ENCODE measurements at regions not wholly inside any gene's neighbourhood (a gene's known extent, or its start where the extent isn't known, plus 50 kb on each side); places are given as distances from the start of the nearest gene placed in this dataset.

DNA sequence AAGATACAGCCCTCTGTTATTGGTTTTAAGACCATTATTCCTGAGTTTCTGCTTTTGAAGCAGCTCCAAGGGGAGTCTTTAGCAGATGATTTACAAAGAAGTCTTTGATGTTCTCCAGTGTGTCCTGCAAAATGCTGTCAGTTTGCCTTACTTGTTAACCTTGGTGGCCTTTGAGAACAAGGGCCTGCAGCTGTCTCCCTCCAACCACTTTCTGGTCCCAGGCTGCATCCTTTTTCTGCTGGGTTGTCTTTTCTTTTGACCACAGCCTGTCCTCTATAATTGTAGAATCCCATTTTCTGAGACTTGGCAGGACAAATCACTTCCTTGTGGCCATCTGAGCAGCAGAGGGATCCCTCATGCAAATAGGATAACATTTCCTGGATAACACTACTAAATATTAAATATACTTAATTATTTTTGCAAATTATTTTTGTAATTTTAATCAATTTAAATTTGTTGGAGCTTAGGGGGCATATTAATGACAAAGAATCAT lies 281.4 kb downstream of the DMRT2 start:
- DNase-seq (ENCODE audit: low read depth in 2 of 2), result no peak

GRCh38 chr9:1332156-1332555 lies 282.0 kb downstream of the DMRT2 start:
- no peak for DNase-seq (ENCODE audit: low read depth in 2 of 2)

- DNase-seq (ENCODE audit: low read depth in 2 of 2), result no peak
Observed at GRCh38 chr9:1335174-1335573, 285.0 kb downstream of the DMRT2 start.

DNA sequence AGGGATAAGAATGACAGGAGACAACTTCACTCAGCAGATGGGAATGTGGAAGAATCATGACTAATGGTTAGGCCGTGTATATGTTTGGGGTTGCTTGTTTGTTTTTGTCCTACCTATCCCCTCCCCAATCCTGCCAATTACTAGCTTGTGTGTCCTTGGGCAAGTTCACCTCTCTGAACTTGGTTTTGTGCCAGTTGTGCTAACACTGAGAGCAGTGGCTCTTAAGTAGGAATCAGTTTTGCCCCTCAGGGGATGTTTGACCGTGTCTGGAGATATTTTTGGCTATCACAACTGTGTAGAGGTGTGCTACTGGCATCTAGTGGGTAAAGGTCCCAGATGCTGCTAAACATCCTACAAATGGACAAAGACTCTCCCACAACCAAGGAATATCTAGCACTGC lies 287.0 kb downstream of the DMRT2 start:
- no peak for DNase-seq (ENCODE audit: low read depth in 2 of 2)

DNA sequence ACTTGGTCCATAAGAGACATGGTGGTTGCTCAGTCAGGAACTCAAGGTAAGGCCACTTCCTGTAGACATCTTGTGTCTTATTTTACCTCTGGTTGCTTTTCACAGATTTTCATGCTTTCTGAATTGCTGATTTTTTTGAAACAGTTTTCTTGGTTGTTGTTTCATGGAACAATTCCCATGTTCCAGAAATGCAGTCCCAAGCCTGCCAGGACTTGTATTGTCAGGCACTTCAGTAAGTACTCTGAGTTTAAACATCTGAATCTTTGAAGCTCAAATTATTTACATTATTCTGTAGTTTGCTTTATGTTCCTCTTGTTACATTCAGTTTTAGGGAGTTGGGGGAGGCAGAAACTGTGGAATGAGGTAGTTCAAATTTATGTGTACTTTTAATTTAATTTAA lies 290.2 kb downstream of the DMRT2 start:
- DNase-seq (ENCODE audit: low read depth in 2 of 2), result no peak

- no peak for DNase-seq (ENCODE audit: low read depth in 2 of 2)
Observed at GRCh38 chr9:1353291-1353690, 303.1 kb downstream of the DMRT2 start.

- no peak for DNase-seq (ENCODE audit: low read depth in 2 of 2)
Observed at GRCh38 chr9:1354086-1354485, 303.9 kb downstream of the DMRT2 start.

DNA sequence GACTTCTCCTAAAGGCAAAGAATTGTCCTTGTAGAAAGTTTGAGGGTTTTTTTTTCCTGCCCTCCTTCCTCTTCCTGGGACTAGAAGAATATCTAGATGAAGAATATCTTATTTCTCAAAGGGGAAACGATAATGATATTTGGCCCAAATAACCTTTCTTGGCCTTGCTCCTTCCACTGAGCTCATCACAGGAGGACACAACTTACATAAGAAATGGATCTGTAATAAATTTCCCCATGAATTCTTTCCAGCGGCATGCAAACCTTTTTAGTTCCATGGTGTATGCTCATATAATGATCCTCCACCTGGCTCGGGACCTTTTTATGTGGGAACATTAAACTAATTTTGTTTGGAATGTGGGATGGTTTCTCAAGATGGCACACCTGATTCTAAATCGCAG lies 304.4 kb downstream of the DMRT2 start:
- DNase-seq (ENCODE audit: low read depth in 2 of 2), result no peak

GRCh38 chr9:1355656-1356055 lies 305.5 kb downstream of the DMRT2 start:
- DNase-seq (ENCODE audit: low read depth in 2 of 2), result no peak

DNA sequence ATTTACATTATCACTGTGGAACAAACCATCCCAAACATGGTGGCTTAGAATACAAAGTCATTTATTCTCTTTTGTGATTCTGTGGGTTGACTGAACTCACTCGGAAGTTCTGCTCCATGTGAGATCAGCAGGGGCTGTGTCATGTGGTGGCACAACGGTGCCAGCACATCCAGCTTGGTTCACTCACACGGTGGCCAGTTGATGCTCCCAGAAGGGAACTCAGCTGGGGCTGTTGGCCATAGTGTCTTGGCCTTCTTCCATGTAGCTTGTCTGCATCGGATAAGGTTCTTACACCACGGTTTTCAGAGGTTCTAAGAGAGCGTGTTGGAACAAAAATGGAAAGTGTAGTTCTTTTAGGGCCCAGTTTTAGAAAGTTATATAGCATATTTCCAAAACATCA lies 312.7 kb downstream of the DMRT2 start:
- DNase-seq (ENCODE audit: low read depth in 2 of 2), result no peak

- DNase-seq (ENCODE audit: low read depth in 2 of 2), result no peak
Observed at GRCh38 chr9:1366276-1366675, 316.1 kb downstream of the DMRT2 start.

DNA sequence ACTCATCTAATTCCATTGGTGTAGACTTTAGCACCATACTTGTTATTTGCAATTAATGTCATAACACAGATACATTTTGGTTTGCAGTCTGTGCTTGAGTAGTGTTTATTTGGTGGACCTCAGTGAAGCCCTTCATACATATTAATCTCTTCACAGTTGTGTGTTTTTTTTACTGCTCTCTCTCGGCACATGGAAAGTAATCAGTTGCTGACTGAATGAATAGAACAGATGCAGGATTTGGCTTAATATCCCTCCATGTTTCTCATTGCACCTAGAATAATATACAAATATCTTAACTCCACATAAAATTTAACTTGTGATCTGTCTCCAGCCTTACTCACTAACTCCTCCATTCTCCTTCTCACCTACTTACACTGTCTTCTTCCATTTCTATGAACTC lies 319.1 kb downstream of the DMRT2 start:
- no peak for DNase-seq (ENCODE audit: low read depth in 2 of 2)

DNA sequence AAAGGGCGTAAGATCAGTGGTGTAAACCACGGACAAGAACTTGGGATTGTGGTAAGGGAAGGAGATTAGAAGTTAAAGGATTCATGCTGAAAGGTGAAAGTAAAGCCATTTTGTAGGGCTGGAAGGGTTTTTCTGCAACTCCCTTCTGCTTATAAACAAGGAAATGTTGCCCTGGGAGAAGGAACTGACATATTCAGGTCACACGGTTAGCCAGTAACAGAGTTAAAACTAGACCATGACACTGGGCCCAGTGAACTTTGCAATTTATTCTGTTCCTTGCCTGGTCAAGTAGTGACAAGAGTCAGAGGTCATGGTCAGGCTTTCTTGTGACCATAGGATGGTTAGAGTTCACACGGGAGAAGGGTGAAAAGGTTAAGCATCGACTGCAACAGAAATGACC lies 323.3 kb downstream of the DMRT2 start:
- DNase-seq (ENCODE audit: low read depth in 2 of 2), result no peak

GRCh38 chr9:1383899-1384455 lies 333.8 kb downstream of the DMRT2 start:
- DNase-seq (ENCODE audit: low read depth in 2 of 2), result no peak

DNA sequence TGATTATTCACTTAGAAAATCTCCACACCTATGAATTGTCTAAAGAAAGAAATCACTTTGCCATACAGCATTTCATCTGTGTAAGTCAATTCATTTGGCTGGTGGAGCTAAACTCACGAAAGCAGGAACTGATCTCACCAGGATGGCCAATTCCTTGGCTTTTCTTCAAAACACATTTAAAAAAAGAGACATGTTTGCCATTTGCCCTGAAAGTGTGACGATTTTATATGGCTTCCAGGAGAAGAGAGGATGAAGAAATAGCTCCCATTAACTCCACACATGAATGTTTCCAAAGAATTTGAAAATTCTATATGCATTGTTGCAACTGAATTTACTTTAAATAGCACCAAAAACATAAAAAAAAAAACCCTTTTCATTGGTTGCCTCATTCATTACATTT lies 334.7 kb downstream of the DMRT2 start:
- no peak for DNase-seq (ENCODE audit: low read depth in 2 of 2)

DNA sequence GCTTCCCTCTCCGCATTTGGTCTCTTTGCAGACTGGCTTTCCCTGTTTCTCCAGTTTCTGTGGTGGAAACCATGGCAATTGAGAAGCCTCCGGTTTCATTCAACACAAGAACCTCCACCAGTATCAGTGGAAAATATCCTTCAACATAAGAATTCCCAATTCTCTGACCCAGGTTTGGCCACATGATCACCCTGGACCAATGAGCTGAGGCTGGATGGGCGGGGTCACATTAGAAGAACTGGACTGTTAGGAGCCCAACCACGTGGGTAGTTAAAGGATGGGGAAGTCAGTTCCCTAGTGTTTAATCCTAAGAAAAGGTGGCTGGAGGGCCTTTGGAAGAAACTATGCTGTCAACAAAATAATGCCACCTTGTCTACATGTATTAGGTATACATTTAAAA lies 336.3 kb downstream of the DMRT2 start:
- DNase-seq (ENCODE audit: low read depth in 2 of 2), result no peak

DNA sequence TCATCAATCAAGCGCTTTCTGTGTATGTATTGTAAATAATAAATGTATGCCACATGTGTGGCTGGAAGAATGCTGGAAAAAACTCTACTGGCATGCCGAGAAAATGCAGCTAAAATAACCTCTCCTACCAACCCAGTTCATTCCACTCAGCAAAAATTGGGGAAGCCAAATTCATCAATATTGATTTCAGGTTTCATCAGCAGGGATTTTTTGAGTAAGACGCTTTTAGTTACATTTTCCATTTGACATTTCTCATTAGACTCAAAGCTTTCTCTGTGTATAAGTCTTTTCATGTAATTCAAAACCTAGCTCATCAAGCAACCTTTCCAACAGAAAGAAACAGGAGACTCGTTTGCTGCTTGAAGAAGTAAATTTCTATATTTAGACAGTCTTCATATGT lies 338.1 kb downstream of the DMRT2 start:
- DNase-seq (ENCODE audit: low read depth in 2 of 2), result no peak

DNA sequence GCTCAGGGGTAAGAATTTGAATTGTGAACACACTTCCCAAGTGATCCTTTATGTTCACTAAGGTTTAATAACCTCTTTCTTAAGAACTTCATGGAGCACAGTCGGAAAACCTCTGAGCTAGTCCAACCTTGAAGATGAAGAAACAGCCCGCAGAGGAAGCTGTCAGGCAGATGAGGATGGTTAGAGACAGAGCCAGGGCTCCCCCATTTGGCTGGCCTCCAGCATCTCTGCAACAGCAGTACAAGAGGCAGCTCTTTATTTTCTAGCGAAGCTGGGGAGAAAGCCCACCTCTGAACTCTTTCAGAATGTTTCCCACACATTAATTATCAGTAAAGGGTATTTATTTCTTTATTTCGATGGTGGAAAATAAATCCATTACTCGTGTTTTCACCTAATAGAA lies 350.8 kb downstream of the DMRT2 start:
- DNase-seq (ENCODE audit: low read depth in 2 of 2), result no peak

GRCh38 chr9:1404940-1405339 lies 354.8 kb downstream of the DMRT2 start:
- no peak for DNase-seq (ENCODE audit: low read depth in 2 of 2)

- DNase-seq (ENCODE audit: low read depth in 2 of 2), result no peak
Observed at GRCh38 chr9:1411826-1412225, 361.7 kb downstream of the DMRT2 start.

DNA sequence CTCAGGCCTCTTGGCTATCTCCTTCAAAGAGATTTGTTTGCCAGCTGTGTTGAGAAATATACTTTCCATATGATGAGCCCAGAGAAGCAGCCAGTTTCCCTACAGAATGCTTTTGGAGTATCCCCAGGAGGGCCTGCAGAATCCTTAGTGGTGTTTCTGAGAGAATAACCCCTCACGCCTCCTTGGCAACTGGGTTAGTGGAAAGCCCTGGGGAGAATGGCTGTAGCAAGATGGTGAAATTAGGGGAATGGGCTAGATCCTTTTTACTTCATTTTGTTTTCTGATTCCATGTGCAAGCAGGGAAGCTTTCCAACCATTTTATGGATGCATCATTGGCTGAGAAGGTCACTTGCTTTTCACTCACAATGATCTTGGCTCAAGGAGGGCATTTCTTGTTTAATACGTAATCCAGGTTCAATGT lies 364.6 kb downstream of the DMRT2 start:
- DNase-seq (ENCODE audit: low read depth in 2 of 2), result no peak

DNA sequence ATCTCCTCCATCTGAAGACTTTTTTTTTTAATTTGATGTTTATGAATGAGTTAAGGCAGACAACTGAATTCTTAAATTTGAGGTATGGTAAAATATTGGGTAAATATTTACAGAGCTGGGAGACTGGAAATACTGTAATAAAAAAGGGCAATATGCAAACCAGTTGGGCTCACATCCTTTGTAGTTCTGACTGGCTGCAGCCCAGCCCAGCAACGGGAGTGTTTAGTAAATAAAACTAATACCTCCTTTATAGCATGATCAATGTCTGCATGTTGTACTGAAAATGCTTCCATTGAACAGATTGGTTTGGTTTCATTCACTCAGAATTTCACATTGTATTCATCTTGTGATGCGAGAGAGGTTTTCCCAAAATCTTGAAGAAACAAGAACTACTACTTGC lies 365.0 kb downstream of the DMRT2 start:
- no peak for DNase-seq (ENCODE audit: low read depth in 2 of 2)

DNA sequence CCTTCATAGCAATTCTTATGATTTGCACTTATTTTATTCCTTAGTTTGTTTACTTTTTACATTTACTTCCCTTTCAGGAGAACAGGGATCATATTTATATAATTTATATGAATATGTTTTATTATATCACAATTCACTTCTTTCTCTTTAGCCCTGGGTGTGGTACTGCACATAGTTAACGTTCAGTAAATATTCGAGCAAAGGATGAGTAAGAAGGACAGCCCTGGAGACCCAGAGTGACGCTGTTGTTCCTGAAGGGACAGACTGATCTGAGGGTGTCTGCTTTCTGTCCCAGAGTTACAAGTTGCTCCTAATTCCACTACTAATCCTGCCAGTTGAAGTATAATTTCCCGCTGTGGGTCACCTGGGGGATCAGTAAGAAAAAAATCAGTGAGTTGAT lies 366.1 kb downstream of the DMRT2 start:
- DNase-seq (ENCODE audit: low read depth in 2 of 2), result no peak

DNA sequence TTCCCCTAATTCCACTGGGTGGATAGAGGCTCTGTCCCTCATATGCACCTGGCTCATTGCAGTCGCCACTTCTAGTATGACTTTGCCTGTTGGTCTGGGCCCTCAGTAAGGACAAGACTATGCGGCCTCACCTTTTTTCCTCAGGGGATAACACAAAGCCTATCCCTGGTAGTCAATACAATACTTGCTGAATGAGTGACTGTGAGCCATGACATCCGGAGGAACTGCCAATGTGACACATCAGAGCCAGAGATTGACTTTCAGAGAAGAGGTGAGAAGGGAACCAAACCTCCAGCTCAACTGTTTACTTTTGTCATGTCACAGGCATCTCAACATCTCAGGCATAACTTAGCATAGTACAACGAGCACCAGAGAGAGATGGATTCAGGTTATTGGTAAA lies 371.3 kb downstream of the DMRT2 start:
- DNase-seq (ENCODE audit: low read depth in 2 of 2), result no peak

GRCh38 chr9:1427875-1428274 lies 377.7 kb downstream of the DMRT2 start:
- DNase-seq (ENCODE audit: low read depth in 2 of 2), result no peak
